MM.1S (cell line): ENCODE measurements at regions not wholly inside any gene's neighbourhood (a gene's known extent, or its start where the extent isn't known, plus 50 kb on each side); places are given as distances from the start of the nearest gene placed in this dataset.

Experiments
- DNase-seq: peaks from one replicate; pipeline ENCODE4 v3.0.0-alpha.2; 2015
- H2AFZ ChIP-seq: fragments of 300-600 bp; sonication (generic); 2 replicates; pipeline ENCODE4 v1.6.0; 2016; ENCODE audit warnings: antibody characterized with exemption, low read length
- H3F3A ChIP-seq: fragments of 300-600 bp; sonication (generic); 2 replicates; pipeline ENCODE4 v1.6.1; 2016; ENCODE audit warnings: mild to moderate bottlenecking, antibody characterized with exemption, low read length, moderate library complexity, mixed read lengths; ENCODE audit not compliant: insufficient read depth
- H3K27ac ChIP-seq: fragments of 300-600 bp; sonication (generic); 2 replicates; pipeline ENCODE4 v1.5.1; 2016; ENCODE audit warnings: mild to moderate bottlenecking, low read length
- H3K27me3 ChIP-seq: fragments of 300-600 bp; sonication (generic); replicated peaks from 2 replicates; pipeline ENCODE4 v1.6.0; 2016; ENCODE audit warnings: low read length; ENCODE audit not compliant: insufficient read depth
- H3K36me3 ChIP-seq: fragments of 300-600 bp; sonication (generic); replicated peaks from 2 replicates; pipeline ENCODE4 v1.6.1; 2016; ENCODE audit warnings: mild to moderate bottlenecking, low read length, mixed read lengths; ENCODE audit not compliant: insufficient read depth
- H3K4me1 ChIP-seq: fragments of 300-600 bp; sonication (generic); 2 replicates; pipeline ENCODE4 v1.6.1; 2016; ENCODE audit warnings: low read length, mixed read lengths
- H3K4me2 ChIP-seq: fragments of 300-600 bp; sonication (generic); 2 replicates; pipeline ENCODE4 v1.6.0; 2016; ENCODE audit warnings: low read depth, low read length
- H3K4me3 ChIP-seq: fragments of 300-600 bp; sonication (generic); 2 replicates; pipeline ENCODE4 v1.5.1; 2016; ENCODE audit warnings: low read length, mixed read lengths
- H3K79me2 ChIP-seq: fragments of 300-600 bp; sonication (generic); 2 replicates; pipeline ENCODE4 v1.6.1; 2016; ENCODE audit warnings: mixed run types, low read length, mixed read lengths
- H3K9ac ChIP-seq: fragments of 300-600 bp; sonication (generic); 2 replicates; pipeline ENCODE4 v1.6.1; 2016; ENCODE audit warnings: low read length, mixed read lengths
- H3K9me2 ChIP-seq: fragments of 300-600 bp; sonication (generic); replicated peaks from 2 replicates; pipeline ENCODE4 v1.6.1; 2016; ENCODE audit warnings: mild to moderate bottlenecking, low read length, mixed read lengths; ENCODE audit not compliant: insufficient read depth
- H3K9me3 ChIP-seq: fragments of 300-600 bp; sonication (generic); replicated peaks from 2 replicates; pipeline ENCODE4 v1.6.1; 2016; ENCODE audit warnings: mild to moderate bottlenecking, low read length, mixed read lengths; ENCODE audit not compliant: insufficient read depth
- H4K20me1 ChIP-seq: fragments of 300-600 bp; sonication (generic); 2 replicates; pipeline ENCODE4 v1.6.1; 2016; ENCODE audit warnings: mild to moderate bottlenecking, low read length, moderate library complexity, mixed read lengths; ENCODE audit not compliant: insufficient read depth
- EZH2 ChIP-seq: fragments of 300-600 bp; sonication (generic); optimal IDR thresholded peaks from 2 replicates; pipeline ENCODE3; 2017; ENCODE audit warnings: low read depth, mild to moderate bottlenecking, antibody characterized with exemption, low read length, mixed read lengths
- EZH2phosphoT487 ChIP-seq: fragments of 300-600 bp; sonication (generic); IDR thresholded peaks from 2 replicates; pipeline ENCODE4 v1.6.1; 2018; ENCODE audit warnings: antibody characterized with exemption, low read length
- TF ChIP-seq, protein P1 (sequence below): fragments of 300-600 bp; sonication (generic); IDR thresholded peaks from 2 replicates; pipeline ENCODE4 v1.5.1; 2016; ENCODE audit warnings: antibody characterized with exemption, low read length, mixed read lengths

DNA sequence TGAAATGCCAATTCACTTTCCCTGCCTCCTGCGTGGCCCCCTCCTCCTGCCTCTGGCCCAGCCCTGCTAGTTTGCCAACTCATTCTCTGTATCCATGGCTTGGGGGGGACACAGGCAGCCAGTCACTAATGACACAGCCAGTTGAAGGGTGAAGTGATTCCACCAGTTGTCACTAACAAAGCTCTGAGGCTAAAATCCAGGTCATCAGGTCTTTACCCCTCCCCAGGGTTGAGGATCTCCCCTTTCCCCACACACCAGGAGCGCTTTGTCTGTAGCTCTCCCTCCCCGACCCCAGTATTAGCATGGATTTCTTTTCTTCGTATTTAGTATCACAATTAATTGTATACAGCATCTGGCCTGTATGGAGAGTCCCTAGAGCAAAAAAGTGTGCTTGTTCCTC lies 394.1 kb downstream of the RRAGC start:
- DNase-seq, result no peak
- H3K4me3 ChIP-seq, result no peak overlapping the region
- no peaks in the 10 kb centered on the region for H3K9me3 ChIP-seq
- no peaks in the 10 kb centered on the region for H3K36me3 ChIP-seq
- no peaks in the 10 kb centered on the region for H3F3A ChIP-seq
- no peak for TF ChIP-seq EZH2
- TF ChIP-seq EZH2phosphoT487, result no peak
- TF ChIP-seq, protein P1, sequence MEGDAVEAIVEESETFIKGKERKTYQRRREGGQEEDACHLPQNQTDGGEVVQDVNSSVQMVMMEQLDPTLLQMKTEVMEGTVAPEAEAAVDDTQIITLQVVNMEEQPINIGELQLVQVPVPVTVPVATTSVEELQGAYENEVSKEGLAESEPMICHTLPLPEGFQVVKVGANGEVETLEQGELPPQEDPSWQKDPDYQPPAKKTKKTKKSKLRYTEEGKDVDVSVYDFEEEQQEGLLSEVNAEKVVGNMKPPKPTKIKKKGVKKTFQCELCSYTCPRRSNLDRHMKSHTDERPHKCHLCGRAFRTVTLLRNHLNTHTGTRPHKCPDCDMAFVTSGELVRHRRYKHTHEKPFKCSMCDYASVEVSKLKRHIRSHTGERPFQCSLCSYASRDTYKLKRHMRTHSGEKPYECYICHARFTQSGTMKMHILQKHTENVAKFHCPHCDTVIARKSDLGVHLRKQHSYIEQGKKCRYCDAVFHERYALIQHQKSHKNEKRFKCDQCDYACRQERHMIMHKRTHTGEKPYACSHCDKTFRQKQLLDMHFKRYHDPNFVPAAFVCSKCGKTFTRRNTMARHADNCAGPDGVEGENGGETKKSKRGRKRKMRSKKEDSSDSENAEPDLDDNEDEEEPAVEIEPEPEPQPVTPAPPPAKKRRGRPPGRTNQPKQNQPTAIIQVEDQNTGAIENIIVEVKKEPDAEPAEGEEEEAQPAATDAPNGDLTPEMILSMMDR, result no peak
- H3K4me2 ChIP-seq, result no peak overlapping the region
- no peak overlapping the region for H3K9ac ChIP-seq
- no peak overlapping the region for H3K27ac ChIP-seq
- H3K4me1 ChIP-seq, result 0 out of 2 replicates have a peak, but pooled peaks cover 1% of the 10 kb centered on the region
- H2AFZ ChIP-seq, result no peak overlapping the region
- no peaks in the 10 kb centered on the region for H3K9me2 ChIP-seq
- H3K27me3 ChIP-seq, result no peaks in the 10 kb centered on the region
- H4K20me1 ChIP-seq, result no peaks in the 10 kb centered on the region
- no peaks in the 10 kb centered on the region for H3K79me2 ChIP-seq

DNA sequence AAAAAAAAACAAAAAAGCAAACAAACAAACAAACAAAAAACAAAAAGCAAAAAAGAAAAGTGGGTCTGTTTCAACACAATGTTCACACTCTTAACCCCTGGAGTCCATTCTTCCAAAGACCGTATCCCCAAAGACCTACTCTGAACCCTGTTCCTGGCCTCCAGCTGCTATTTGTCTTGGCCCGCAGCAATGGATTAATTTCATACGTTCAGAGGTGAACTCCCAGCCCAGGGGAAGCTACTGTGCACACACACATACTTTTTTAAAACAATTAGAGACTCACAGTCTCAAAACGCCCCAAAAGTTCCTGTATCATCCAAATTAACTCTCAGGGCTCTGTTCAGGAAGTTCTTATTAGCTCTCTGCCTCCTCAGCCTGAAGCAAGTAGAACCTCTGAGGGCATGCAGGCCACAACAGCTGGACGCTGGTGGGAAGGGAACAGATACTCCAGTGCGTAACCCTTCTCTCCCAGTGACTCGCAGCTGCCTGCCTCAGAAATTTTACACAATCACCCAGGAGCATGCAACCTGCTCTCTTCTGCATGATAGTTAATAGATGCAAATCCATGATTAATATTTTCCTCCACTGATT lies 395.4 kb downstream of the RRAGC start:
- Histone ChIP-seq H3K36me3 (no peaks in the 10 kb centered on the region), H3K27me3 (no peaks in the 10 kb centered on the region), H2AFZ (no peak overlapping the region), H3K27ac (no peak overlapping the region), H3K4me3 (no peak overlapping the region), H3K9me3 (no peaks in the 10 kb centered on the region), H3K9me2 (no peaks in the 10 kb centered on the region), H3K79me2 (no peaks in the 10 kb centered on the region), H3K9ac (no peak overlapping the region), H3K4me1 (peaks cover 5% of the 10 kb centered on the region; the same call in 1 of the 2 replicates), H3F3A (no peaks in the 10 kb centered on the region), H3K4me2 (no peak overlapping the region), H4K20me1 (no peaks in the 10 kb centered on the region)
- DNase-seq, result no peak
- TF ChIP-seq EZH2 (no peak), EZH2phosphoT487 (no peak)
- TF ChIP-seq, protein P1, result no peak

DNA sequence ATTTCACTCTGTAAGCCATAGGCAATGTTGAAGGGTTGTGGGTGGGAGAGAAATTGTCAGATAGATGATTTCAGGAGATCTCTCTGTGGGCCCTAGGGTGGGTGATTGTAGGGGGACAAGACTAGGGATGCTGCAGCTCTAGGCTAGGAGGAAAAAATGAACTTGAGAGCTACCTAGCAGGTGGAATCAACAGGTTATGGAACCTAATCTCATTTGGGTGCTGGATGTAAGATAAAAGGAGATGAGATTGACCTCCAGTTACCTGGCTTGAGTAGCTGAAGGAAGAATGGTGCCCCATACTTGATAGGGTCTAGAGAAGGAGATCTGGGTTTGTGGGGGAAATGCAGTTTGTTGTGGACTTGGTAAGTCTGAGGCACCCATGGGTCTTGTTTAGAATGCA lies 396.5 kb downstream of the RRAGC start:
- Histone ChIP-seq H3K36me3 (no peaks in the 10 kb centered on the region), H4K20me1 (no peaks in the 10 kb centered on the region), H3K4me3 (no peak overlapping the region), H3K27me3 (no peaks in the 10 kb centered on the region), H3K4me2 (no peak overlapping the region), H3F3A (no peaks in the 10 kb centered on the region), H3K9ac (no peak overlapping the region), H3K9me3 (no peaks in the 10 kb centered on the region), H3K79me2 (no peaks in the 10 kb centered on the region), H2AFZ (no peak overlapping the region), H3K4me1 (peaks cover 5% of the 10 kb centered on the region; the same call in 1 of the 2 replicates), H3K27ac (no peak overlapping the region), H3K9me2 (no peaks in the 10 kb centered on the region)
- no peak for DNase-seq
- TF ChIP-seq EZH2phosphoT487 (no peak), EZH2 (no peak)
- TF ChIP-seq, protein P1, result no peak
